GM19455 (cell line): ENCODE measurements at regions not wholly inside any gene's neighbourhood (a gene's known extent, or its start where the extent isn't known, plus 50 kb on each side); places are given as distances from the start of the nearest gene placed in this dataset.
"Not testable (repeated sequence)": the region's sequence is repeated elsewhere in the genome, so short reads cannot be mapped to it uniquely, and the experiment has no call there.

Experiments
- ATAC-seq: cut with Tn5 transposase; IDR thresholded peaks from one replicate; pipeline ENCODE4 v1.9.1; 2021; ENCODE audit not compliant: unreplicated experiment

GRCh38 chr16:86244158-86244557, 266.2 kb upstream of the FOXF1 start:
- no peak for ATAC-seq

- no peak for ATAC-seq
These were observed 265.4 kb upstream of the FOXF1 start for GRCh38 chr16:86244936-86245335.

GRCh38 chr16:86245351-86245750, 265.0 kb upstream of the FOXF1 start:
- ATAC-seq, result no peak

GRCh38 chr16:86245895-86246294, 264.4 kb upstream of the FOXF1 start:
- ATAC-seq, result no peak

- no peak for ATAC-seq
These were observed 261.9 kb upstream of the FOXF1 start for GRCh38 chr16:86248310-86248905.

- no peak for ATAC-seq
These were observed 260.7 kb upstream of the FOXF1 start for GRCh38 chr16:86249631-86250030.

- ATAC-seq, result no peak
These were observed 258.6 kb upstream of the FOXF1 start for GRCh38 chr16:86251682-86252081.

- ATAC-seq, result no peak
These were observed 257.7 kb upstream of the FOXF1 start for GRCh38 chr16:86252596-86252995.

GRCh38 chr16:86255966-86256365, 254.4 kb upstream of the FOXF1 start:
- ATAC-seq, result no peak

GRCh38 chr16:86256995-86257394, 253.3 kb upstream of the FOXF1 start:
- no peak for ATAC-seq

- ATAC-seq, result no peak
These were observed 252.8 kb upstream of the FOXF1 start for GRCh38 chr16:86257546-86257945.

GRCh38 chr16:86258713-86259112, 251.6 kb upstream of the FOXF1 start:
- no peak for ATAC-seq

GRCh38 chr16:86259499-86259898, 250.8 kb upstream of the FOXF1 start:
- no peak for ATAC-seq

- ATAC-seq, result no peak
These were observed 248.9 kb upstream of the FOXF1 start for GRCh38 chr16:86261379-86261778.

GRCh38 chr16:86267657-86268056, 242.7 kb upstream of the FOXF1 start:
- not testable (repeated sequence) for ATAC-seq

GRCh38 chr16:86270696-86271095, 239.6 kb upstream of the FOXF1 start:
- no peak for ATAC-seq

GRCh38 chr16:86272744-86273143, 237.6 kb upstream of the FOXF1 start:
- ATAC-seq, result no peak

- no peak for ATAC-seq
These were observed 233.1 kb upstream of the FOXF1 start for GRCh38 chr16:86277221-86277620.

GRCh38 chr16:86277859-86278258, 232.5 kb upstream of the FOXF1 start:
- not testable (repeated sequence) for ATAC-seq

- no peak for ATAC-seq
These were observed 228.9 kb upstream of the FOXF1 start for GRCh38 chr16:86281421-86281820.

- ATAC-seq, result no peak
These were observed 226.4 kb upstream of the FOXF1 start for GRCh38 chr16:86283944-86284343.

- ATAC-seq, result no peak
These were observed 224.9 kb upstream of the FOXF1 start for GRCh38 chr16:86285421-86285820.
